ENCODE measurements at regions not wholly inside any gene's neighbourhood (a gene's known extent, or its start where the extent isn't known, plus 50 kb on each side); places are given as distances from the start of the nearest gene placed in this dataset.

- TF ChIP-seq, protein P1, sequence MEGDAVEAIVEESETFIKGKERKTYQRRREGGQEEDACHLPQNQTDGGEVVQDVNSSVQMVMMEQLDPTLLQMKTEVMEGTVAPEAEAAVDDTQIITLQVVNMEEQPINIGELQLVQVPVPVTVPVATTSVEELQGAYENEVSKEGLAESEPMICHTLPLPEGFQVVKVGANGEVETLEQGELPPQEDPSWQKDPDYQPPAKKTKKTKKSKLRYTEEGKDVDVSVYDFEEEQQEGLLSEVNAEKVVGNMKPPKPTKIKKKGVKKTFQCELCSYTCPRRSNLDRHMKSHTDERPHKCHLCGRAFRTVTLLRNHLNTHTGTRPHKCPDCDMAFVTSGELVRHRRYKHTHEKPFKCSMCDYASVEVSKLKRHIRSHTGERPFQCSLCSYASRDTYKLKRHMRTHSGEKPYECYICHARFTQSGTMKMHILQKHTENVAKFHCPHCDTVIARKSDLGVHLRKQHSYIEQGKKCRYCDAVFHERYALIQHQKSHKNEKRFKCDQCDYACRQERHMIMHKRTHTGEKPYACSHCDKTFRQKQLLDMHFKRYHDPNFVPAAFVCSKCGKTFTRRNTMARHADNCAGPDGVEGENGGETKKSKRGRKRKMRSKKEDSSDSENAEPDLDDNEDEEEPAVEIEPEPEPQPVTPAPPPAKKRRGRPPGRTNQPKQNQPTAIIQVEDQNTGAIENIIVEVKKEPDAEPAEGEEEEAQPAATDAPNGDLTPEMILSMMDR (IDR thresholded peaks at IDR 0.05), result no peak
- TF ChIP-seq ZFX (IDR thresholded peaks at IDR 0.05; ENCODE audit: borderline replicate concordance), result no peak
Observed at GRCh38 chr11:95496901-95497300, 265.9 kb upstream of the SESN3 start.
